ENCODE measurements at regions not wholly inside any gene's neighbourhood (a gene's known extent, or its start where the extent isn't known, plus 50 kb on each side); places are given as distances from the start of the nearest gene placed in this dataset.

GRCh38 chr13:37401721-37402120 lies 196.8 kb downstream of the POSTN start:
- TF ChIP-seq, protein P1, sequence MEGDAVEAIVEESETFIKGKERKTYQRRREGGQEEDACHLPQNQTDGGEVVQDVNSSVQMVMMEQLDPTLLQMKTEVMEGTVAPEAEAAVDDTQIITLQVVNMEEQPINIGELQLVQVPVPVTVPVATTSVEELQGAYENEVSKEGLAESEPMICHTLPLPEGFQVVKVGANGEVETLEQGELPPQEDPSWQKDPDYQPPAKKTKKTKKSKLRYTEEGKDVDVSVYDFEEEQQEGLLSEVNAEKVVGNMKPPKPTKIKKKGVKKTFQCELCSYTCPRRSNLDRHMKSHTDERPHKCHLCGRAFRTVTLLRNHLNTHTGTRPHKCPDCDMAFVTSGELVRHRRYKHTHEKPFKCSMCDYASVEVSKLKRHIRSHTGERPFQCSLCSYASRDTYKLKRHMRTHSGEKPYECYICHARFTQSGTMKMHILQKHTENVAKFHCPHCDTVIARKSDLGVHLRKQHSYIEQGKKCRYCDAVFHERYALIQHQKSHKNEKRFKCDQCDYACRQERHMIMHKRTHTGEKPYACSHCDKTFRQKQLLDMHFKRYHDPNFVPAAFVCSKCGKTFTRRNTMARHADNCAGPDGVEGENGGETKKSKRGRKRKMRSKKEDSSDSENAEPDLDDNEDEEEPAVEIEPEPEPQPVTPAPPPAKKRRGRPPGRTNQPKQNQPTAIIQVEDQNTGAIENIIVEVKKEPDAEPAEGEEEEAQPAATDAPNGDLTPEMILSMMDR (conservative IDR thresholded peaks at IDR 0.05; ENCODE audit: low read depth, low read length), result no peak
- no peak for TF ChIP-seq EZH2phosphoT487 (IDR thresholded peaks at IDR 0.05; ENCODE audit: borderline replicate concordance, low read length)
